GM04503 (cell line): ENCODE measurements at regions not wholly inside any gene's neighbourhood (a gene's known extent, or its start where the extent isn't known, plus 50 kb on each side); places are given as distances from the start of the nearest gene placed in this dataset.
"Not testable (repeated sequence)": the region's sequence is repeated elsewhere in the genome, so short reads cannot be mapped to it uniquely, and the experiment has no call there.

ENCODE experiments used
- DNase-seq: peaks from one replicate; pipeline ENCODE4 v3.0.0-alpha.2; 2012; ENCODE audit warnings: low read depth

DNA sequence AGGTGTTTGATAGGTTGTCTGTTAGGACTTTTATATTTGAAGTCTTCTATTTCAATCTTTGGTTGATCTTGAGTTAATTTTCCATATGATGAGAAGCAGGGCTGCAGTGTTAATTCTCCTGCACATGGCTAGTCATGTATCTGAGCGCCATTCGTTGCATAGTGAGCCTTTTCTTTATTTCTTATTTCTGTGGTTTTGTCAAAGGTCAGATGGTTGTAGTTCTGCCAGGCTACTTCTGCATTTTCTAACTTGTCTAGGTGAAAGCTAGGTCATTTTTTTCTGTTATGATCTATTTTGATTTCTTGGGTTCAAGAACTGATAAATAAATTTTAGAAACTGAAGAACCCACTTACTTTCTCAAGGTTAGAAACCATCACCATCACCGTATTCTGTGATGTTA lies 56.7 kb downstream of the CCDC74A start:
- DNase-seq = no peak

DNA sequence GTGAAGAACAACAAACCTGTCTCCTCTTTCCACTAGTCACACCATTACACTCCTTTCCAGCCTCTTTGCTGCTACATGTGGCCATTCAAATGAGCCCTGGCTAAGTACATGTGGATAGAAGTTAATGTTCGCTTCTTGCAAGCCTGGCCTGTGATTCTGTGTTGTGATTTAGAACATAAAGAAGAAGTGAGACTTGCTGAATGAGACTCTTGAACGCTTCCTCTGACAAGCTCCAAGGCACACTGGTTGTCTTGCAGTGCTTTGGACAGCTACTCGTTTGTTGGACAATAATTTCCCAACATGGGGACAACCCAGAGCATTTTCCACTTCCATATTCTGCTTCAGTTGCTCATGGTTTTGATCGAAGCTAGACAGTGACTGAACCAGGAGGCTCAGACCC lies 57.3 kb downstream of the CCDC74A start:
- DNase-seq = no peak

DNA sequence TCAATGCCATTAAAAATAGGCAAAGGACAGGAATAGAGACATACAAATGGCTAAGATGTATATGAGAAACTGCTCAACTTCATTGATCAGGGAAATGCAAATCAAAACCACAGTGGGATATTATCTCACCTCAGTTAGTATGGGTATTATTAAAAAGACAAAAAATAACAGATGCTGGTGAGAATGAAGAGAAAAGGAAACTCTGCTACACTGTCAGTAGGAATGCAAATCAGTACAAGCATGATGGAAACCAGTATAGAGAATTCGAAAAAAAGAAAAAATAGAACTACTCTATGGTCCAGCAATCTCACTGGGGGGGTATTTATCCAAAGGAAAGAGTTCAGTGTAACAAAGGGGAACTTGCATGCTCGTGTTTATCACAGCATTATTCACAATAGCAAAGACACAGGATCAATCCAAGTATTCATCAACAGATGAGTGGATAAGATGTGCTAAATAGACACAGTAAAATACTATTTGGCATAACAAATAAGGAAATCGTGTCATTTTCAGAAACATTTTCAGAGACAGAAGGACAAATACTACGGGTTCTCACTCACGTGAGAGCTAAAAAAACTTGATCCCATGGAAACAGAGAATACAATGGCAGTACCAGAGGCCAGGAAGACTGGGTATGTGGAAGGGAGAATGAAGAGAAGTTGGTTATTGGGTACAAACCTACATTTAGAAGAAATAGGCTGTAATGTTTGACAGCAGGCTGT lies 60.6 kb downstream of the CCDC74A start:
- no peak for DNase-seq

DNA sequence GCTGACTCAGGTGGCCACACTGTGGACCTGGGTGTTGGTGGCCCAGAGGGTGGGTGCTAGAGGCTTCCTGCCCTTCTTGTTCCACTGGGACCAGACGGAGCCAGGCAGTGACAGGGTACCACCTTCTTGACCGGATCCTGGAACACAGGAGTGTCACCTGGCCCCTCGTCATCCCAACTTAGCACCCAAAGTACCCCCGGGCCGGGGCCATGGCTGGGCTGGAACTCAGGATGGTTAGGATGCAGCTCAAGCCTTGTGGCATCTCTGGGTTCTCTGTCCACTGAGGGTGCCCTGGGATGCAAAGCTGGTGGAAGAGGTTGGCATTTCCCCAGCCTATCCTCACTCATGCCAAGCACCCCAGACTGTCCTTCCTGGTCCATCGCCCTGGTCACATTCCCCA lies 61.4 kb downstream of the CCDC74A start:
- not testable (repeated sequence) for DNase-seq

DNA sequence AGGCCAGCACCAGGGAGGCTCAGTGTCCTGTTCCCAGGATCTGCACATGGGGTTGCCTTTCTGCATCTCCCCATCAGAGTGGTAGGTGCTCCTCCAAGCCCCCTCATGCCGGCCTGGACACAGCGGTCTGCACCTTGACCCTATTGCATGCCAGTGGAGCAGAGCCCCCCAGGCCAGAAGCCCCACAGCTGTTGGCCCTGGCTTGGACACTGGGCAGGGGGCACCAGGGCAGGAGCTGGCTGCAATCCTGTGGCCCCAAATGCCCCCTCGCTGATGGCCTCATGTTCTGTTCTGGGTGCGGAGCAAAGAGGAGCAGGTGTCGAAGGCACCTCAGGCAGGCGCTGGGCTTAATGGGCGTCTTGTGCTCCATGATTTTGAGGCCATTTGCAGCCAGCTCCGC lies 62.7 kb downstream of the CCDC74A start:
- DNase-seq = no peak

DNA sequence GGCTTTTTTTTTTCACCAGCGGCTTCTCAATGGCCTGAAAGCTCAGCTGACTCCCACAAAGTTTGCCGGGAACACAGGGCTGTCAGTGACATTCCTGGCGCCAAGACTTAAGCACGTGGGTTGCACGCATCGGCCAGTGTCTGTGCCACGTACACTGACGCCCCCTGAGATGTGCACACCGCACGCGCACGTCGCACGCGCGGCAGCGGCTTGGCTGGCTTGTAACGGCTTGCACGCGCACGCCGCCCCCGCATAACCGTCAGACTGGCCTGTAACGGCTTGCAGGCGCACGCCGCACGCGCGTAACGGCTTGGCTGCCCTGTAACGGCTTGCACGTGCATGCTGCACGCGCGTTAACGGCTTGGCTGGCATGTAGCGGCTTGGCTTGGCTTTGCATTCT lies 63.2 kb downstream of the CCDC74A start:
- no peak for DNase-seq

DNA sequence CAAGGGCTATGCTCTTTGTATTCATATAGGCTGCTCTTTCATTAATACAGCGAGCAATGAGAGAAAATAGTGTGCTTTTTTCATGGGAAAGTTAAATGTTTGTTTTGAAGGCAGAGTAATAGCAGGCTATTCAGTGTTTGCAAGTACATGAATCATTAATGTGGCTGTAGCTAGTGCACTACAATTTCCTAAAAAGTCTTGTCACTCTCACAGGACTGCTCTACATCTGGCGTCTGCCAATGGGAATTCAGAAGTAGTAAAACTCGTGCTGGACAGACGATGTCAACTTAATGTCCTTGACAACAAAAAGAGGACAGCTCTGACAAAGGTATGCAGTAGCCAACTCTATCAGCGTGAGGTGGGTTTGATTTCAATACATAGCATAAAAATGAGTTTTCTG lies 68.9 kb downstream of the CCDC74A start:
- not testable (repeated sequence) for DNase-seq

DNA sequence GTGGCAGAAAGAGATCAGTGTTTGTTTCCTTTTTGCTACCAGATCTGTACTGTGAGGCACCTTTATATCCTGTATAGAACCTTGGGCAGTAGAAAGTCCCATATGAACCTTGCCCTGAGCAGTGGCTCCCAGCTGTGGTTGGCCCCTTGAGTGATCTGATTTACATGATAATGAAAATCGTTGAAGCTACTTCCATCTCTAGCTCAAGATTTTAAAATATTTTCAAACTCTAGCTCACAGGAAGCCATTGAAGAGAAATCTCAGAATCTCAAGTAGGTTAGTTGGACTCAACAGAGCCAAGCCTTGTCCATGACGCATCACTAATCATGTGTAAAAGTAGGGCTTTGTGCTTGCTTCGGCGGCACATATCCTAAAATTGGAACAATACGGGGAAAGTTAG lies 74.8 kb downstream of the CCDC74A start:
- DNase-seq = not testable (repeated sequence)

DNA sequence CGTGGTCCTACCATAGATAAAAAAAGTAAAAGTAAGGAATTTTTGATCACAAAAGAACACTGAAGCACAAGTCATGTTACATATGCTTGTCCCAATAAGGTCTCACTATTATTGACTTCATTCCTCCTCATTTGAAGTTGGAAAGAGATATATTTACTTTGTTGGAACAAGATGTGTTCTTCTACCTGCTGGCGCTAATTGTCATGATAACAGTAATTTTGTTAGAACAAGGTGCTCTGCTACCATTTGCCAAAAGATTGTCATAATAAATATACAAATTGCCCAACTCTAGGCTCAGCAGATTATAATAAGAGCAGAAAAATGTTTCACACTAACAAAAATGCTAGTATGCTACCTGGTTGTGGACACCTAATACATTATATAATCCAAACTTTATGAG lies 77.0 kb downstream of the CCDC74A start:
- DNase-seq = not testable (repeated sequence)

DNA sequence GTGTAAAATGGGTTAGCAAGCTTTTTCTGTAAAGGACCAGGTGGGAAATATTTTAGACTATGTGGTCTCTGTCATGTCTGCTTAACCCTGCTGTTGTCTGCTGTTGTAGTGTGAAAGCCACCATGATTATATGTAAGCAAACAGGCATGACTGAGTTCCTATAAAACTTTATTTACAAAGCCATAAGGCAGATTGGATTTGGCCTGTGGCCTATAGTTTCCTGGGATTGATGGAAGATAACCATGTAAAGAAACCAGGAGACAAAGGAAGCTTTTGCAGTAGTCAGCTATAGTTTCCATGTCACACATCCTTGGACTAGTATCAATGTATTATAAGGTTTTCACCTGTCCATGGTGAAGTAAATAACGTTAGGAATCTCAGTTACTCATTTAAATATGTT lies 78.7 kb downstream of the CCDC74A start:
- not testable (repeated sequence) for DNase-seq

DNA sequence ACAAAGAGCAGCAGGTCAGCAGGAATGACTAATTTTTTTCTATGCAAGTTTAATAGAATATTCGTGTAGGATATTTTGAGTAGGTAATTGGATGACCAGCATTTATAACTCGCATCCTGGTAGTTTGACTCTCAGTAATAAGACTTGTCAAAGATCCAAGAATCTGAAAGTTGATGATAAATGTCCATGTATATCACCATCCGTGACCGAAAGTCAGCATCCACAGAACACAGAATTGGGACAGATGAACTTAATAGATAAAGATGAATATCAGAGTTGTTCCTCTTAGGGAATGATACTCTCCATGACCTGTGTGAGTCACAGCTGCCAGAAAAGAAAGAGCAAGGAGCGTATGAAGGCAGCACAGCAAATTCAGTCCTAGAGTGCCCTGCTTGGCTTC lies 79.4 kb downstream of the CCDC74A start:
- DNase-seq = not testable (repeated sequence)

DNA sequence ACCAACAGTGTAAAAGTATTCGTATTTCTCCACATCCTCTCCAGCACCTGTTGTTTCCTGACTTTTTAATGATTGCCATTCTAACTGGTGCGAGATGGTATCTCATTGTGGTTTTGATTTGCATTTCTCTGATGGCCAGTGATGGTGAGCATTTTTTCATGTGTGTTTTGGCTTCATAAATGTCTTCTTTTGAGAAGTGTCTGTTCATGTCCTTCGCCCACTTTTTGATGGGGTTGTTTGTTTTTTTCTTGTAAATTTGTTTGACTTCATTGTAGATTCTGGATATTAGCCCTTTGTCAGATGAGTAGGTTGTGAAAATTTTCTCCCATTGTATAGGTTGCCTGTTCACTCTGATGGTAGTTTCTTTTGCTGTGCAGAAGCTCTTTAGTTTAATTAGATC lies 86.9 kb downstream of the CCDC74A start:
- not testable (repeated sequence) for DNase-seq

DNA sequence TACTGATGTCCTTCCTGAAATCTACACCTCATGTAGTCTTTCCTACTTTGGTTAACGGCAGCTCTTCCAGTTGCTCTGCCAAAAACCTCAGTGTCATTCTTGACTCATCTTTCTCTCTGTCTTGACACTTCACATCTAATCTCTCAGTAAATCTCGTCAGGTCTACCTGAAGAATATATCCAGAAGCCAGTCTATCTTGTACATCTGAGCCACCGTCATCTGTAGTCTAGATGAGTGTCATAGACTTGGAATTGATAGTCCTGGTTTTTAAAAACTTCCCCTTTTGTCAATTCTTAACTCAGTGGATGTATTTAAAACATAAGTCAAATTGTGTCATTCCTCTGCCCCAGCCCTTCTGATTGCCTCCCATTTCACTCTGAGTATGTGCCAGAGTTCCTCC lies 90.6 kb downstream of the CCDC74A start:
- DNase-seq = not testable (repeated sequence)

DNA sequence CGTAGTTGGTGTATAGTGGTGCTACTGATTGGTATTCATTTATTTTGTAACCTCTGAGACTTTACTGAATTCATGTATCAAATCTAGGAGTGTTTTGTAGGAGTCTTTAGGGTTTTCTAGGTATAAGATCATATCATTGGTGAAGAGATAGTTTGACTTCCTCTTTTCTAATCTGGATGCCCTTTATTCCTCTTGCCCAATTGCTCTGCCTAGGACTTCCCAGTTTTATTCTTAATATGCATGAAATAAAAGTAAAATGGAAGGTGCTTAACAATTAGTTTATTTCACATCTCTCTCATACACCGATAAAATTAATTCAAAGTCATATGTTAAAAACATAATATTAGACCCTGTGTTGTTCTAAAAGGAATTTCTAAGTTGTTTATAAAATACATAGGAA lies 95.2 kb downstream of the CCDC74A start:
- not testable (repeated sequence) for DNase-seq

DNA sequence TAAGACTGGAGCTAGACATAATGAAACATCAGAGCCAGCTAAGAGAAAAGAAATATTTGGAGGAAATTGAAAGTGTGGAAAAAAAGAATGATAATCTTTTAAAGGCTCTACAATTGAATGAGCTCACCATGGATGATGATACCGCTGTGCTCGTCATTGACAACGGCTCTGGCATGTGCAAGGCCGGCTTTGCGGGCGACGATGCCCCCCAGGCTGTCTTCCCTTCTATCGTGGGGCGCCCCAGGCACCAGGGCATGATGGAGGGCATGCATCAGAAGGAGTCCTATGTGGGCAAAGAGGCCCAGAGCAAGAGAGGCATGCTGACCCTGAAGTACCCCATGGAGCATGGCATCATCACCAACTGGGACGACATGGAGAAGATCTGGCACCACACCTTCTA lies 98.3 kb downstream of the CCDC74A start:
- not testable (repeated sequence) for DNase-seq

DNA sequence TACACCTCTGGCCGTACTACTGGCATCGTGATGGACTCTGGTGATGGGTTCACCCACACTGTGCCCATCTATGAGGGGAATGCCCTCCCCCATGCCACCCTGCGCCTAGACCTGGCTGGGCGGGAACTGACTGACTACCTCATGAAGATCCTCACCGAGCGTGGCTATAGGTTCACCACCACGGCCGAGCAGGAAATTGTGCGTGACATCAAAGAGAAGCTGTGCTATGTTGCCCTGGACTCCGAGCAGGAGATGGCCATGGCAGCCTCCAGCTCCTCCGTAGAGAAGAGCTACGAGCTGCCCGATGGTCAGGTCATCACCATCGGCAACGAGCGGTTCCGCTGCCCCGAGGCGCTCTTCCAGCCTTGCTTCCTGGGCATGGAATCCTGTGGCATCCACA lies 98.9 kb downstream of the CCDC74A start:
- not testable (repeated sequence) for DNase-seq

DNA sequence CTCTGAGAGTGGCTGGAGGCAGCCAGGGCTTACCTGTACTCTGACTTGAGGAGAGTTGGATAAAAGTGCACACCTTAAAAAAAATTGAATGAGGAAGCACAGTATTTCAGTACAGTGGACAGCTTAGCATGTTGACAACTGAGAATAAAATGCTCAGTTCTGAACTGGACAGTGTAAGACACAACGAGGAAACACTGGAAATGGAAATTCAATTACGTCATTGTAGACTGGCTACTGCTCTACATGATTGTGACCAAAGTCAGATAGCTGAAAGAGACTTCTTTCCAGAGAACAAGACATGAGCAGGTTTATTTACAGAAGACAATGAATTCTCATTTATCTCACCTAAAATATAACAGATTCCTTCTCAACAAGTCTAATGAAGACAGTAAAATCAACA lies 100.1 kb downstream of the CCDC74A start:
- DNase-seq = not testable (repeated sequence)

DNA sequence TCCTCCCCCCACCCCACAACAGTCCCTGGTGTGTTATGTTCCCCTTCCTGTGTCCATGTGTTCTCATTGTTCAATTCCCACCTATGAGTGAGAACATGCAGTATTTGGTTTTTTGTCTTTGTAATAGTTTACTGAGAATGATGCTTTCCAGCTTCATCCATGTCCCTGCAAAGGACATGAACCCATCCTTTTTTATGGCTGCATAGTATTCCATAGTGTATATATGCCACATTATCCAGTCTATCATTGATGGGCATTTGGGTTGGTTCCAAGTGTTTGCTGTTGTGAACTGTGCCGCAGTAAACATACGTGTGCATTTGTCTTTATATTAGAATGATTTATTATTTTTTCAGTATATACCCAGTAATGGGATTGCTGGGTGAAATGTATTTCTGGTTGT lies 104.0 kb downstream of the CCDC74A start:
- not testable (repeated sequence) for DNase-seq

DNA sequence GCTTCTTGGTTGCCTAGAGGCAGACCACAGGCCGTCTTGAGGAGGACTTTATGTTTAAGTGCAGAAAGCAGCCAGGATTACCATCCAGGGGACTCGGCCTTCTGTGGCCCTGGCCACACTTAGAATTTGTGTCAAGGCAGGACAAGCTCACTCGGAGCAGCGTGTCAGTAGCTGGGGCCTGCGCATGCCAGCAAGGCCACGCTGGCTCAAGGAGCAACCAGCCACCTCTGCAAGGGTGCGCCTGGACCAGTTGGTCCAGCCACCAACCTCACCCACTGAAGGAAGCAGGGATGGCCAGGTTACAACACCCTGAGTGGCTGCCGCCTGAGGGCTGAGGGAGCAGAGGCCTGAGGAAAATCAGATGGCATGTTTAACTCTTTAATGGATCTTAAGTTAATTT lies 105.7 kb downstream of the CCDC74A start:
- not testable (repeated sequence) for DNase-seq

DNA sequence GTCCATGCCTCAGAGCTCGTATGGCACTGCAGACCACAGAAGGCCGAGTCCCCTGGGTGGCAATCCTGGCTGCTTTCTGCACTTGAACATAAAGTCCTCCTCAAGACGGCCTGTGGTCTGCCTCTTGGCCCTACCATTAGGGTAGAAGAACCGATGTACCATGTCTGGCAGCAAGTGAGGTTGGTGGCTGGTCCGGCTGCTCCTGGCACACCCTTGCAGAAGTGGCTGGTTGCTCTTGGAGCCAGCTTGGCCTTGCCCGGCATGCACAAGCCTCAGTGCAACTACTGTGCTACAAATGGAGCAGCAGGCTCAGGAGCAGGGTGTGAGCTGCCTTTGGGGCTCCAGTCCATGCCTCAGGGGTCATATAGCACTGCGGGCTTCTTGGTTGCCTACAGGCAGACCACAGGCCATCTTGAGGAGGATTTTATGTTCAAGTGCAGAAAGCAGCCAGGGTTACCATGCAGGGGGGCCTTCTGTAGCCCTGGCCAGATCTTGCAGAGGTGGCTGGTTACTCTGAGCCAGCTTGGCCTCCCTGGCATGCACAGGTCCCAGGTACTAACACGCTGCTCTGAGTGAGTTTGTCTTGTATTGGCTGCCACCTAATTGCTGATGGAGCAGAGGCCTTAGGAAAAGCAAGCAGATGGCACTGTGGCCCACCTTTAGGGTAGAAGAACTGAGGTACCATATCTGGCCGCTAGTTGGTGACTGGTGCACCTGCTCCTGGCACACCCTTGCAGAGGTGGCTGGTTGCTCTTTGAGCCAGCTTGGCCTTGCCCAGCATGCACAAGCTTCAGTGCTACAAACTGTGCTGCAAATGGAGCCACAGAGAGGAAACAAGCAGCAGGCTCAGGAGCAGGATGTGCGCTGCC lies 106.4 kb downstream of the CCDC74A start:
- not testable (repeated sequence) for DNase-seq

DNA sequence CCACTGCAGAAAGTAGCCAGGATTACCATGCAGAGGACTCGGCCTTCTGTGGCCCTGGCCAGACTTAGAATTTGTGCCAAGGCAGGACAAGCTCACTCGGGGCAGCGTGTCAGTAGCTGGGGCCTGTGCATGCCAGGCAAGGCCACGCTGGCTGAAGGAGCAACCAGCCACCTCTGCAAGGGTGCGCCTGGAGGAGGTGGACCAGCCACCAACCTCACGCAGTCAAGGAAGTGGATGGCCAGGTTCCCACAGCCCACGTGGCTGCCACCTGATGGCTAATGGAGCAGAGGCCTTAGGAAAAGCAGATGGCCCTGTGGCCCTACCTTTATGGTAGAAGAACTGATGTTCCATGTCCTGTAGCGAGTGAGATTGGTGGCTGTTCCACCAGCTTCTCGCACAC lies 107.9 kb downstream of the CCDC74A start:
- no peak for DNase-seq

DNA sequence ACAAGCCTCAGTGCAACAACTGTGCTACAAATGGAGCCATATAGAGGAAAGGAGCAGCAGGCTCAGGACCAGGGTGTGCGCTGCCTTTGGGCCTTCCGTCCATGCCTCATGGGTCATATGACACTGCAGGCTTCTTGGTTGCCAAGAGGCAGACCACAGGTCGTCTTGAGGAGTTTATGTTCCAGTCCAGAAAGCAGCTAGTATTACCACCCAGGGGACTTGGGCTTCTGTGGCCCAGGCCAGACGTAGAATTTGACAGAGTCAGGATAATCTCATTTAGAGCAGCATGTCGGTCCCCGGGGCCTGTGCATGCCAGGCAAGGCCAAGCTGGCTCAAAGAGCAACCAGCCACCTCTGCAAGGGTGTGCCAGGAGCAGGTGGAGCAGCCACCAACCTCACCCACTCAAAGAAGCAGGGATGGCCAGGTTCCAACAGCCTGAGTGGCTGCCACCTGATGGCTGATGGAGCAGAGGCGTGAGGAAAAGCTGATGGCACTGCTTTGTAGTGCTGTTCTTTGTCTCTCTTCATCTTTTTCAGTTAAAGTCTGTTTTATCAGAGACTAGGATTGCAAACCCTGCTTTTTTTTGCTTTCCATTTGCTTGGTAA lies 109.1 kb downstream of the CCDC74A start:
- not testable (repeated sequence) for DNase-seq
